Thyroid gland (tissue), 4 donors: ENCODE measurements at regions not wholly inside any gene's neighbourhood (a gene's known extent, or its start where the extent isn't known, plus 50 kb on each side); places are given as distances from the start of the nearest gene placed in this dataset.

Experiments
- POLR2A ChIP-seq, 2 donors: fragments of 450-650 bp; IDR thresholded peaks; one replicate each; pipeline ENCODE4 v1.6.1; 2017; ENCODE audit warnings: antibody characterized with exemption in 2 of 2, mild to moderate bottlenecking in 2 of 2, moderate library complexity in 1 of 2
- TF ChIP-seq, protein P1 (sequence below), 6 experiments: fragments of 200-600 bp in 3 of 6; fragments of 450-650 bp in 3 of 6; sonication (generic) in 3 of 6; IDR thresholded peaks; one replicate each; pipeline ENCODE4 v1.5.1; 2016 to 2019; ENCODE audit warnings: antibody characterized with exemption in 6 of 6, mild to moderate bottlenecking in 2 of 6, inconsistent platforms in 1 of 6, moderate library complexity in 1 of 6

DNA sequence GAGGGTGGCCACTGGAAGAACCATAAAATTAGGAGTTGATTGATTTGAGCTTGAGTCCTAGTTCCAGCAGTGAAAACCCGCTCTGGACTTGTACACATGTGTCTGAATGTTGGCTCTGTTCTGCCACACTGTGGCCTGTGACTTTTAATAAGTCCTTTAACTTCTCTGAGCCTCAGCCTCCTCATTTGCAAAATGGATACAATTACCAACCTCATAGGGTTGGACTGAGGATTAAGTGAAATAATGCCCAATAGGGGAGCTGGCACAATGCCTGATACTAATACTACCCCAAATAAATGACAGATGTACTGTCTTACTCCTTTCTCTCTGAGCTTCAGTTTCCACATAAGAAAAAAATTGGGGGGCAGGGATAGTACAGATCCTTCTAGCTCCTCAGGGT is 92.6 kb upstream of the RIPOR2 start:
- TF ChIP-seq, protein P1, sequence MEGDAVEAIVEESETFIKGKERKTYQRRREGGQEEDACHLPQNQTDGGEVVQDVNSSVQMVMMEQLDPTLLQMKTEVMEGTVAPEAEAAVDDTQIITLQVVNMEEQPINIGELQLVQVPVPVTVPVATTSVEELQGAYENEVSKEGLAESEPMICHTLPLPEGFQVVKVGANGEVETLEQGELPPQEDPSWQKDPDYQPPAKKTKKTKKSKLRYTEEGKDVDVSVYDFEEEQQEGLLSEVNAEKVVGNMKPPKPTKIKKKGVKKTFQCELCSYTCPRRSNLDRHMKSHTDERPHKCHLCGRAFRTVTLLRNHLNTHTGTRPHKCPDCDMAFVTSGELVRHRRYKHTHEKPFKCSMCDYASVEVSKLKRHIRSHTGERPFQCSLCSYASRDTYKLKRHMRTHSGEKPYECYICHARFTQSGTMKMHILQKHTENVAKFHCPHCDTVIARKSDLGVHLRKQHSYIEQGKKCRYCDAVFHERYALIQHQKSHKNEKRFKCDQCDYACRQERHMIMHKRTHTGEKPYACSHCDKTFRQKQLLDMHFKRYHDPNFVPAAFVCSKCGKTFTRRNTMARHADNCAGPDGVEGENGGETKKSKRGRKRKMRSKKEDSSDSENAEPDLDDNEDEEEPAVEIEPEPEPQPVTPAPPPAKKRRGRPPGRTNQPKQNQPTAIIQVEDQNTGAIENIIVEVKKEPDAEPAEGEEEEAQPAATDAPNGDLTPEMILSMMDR (IDR thresholded peaks at IDR 0.05) = no peak
- no peak for TF ChIP-seq POLR2A (IDR thresholded peaks at IDR 0.05)
